Naive thymus-derived CD8-positive, alpha-beta T cell (primary cell): ENCODE measurements at regions not wholly inside any gene's neighbourhood (a gene's known extent, or its start where the extent isn't known, plus 50 kb on each side); places are given as distances from the start of the nearest gene placed in this dataset.

Experiments
- ATAC-seq, 2 donors: fragments of 150-1000 bp; cut with Tn5 transposase in 1 of 2; sonication (Bioruptor Pico), chemical (Tn5 transposase) in 1 of 2; 1 replicate in 1 of 2; 2 replicates in 1 of 2; pipeline ENCODE4 v1.10.0; 2021; ENCODE audit warnings: mild to moderate bottlenecking in 2 of 2, moderate library complexity in 2 of 2
- POLR2A ChIA-PET: fragments of 350-600 bp; sonication (Branson Sonifier 250); formaldehyde crosslinking; loops from one replicate; lab custom pipeline; 2021; ENCODE audit warnings: antibody characterized with exemption; lab: Charles Lee
- DNase-seq, 10 donors: peaks; one replicate each; pipeline versions ENCODE4 v3.0.0 to v3.0.0-alpha.2; 2020 to 2022
- H3K27ac Mint-ChIP-seq, 10 donors: one replicate each; pipeline ENCODE4 v1.8.0; 2020 to 2022; ENCODE audit warnings: mild to moderate bottlenecking in 10 of 10, mixed read lengths in 10 of 10, moderate library complexity in 4 of 10, inconsistent platforms in 1 of 10
- H3K27me3 Mint-ChIP-seq, 5 donors: one replicate each; pipeline ENCODE4 v1.8.0; 2021 to 2022; ENCODE audit warnings: mixed read lengths in 5 of 5
- H3K36me3 Mint-ChIP-seq, 3 donors: one replicate each; pipeline ENCODE4 v1.8.0; 2020 to 2022; ENCODE audit warnings: mixed read lengths in 3 of 3, mild to moderate bottlenecking in 2 of 3, inconsistent platforms in 1 of 3
- H3K4me1 Mint-ChIP-seq, 4 donors: one replicate each; pipeline ENCODE4 v1.8.0; 2021 to 2022; ENCODE audit warnings: mixed read lengths in 4 of 4
- H3K4me3 Mint-ChIP-seq, 10 donors: one replicate each; pipeline ENCODE4 v1.8.0; 2020 to 2022; ENCODE audit warnings: mild to moderate bottlenecking in 10 of 10, mixed read lengths in 10 of 10, moderate library complexity in 6 of 10, inconsistent platforms in 1 of 10
- H3K9me3 Mint-ChIP-seq, 9 donors: one replicate each; pipeline ENCODE4 v1.8.0; 2020 to 2022; ENCODE audit warnings: mixed read lengths in 9 of 9, mild to moderate bottlenecking in 3 of 9, inconsistent platforms in 1 of 9, moderate library complexity in 1 of 9

GRCh38 chr3:34995796-34996430 lies 643.4 kb upstream of the ARPP21 start:
- no peaks in the 10 kb centered on the region for H3K4me1 Mint-ChIP-seq
- POLR2A ChIA-PET: no interaction called here
- H3K4me3 Mint-ChIP-seq: no peak overlapping the region
- H3K27ac Mint-ChIP-seq: no peak overlapping the region
- DNase-seq: no peak
- H3K36me3 Mint-ChIP-seq: no peaks in the 10 kb centered on the region
- H3K27me3 Mint-ChIP-seq: peaks cover 0 to 2% (median 0%) of the 10 kb centered on the region in 5 donors
- peaks cover 0 to 2% (median 0%) of the 10 kb centered on the region in 9 donors for H3K9me3 Mint-ChIP-seq
- no peak for ATAC-seq

- no peak for DNase-seq
- H3K9me3 Mint-ChIP-seq: no peaks in the 10 kb centered on the region
- no peak overlapping the region for H3K4me3 Mint-ChIP-seq
- no peaks in the 10 kb centered on the region for H3K36me3 Mint-ChIP-seq
- ATAC-seq: no peak
- no peaks in the 10 kb centered on the region for H3K4me1 Mint-ChIP-seq
- H3K27me3 Mint-ChIP-seq: peaks cover 0 to 5% (median 0%) of the 10 kb centered on the region in 5 donors
- POLR2A ChIA-PET: no interaction called here
- H3K27ac Mint-ChIP-seq: no peak overlapping the region
Measured at GRCh38 chr3:34998902-34999301, 640.4 kb upstream of the ARPP21 start.

- DNase-seq (no peak), ATAC-seq (no peak)
- H3K4me1 Mint-ChIP-seq: no peaks in the 10 kb centered on the region
- POLR2A ChIA-PET: no interaction called here
- no peaks in the 10 kb centered on the region for H3K36me3 Mint-ChIP-seq
- peaks cover 0 to 7% (median 0%) of the 10 kb centered on the region in 9 donors for H3K9me3 Mint-ChIP-seq
- no peak overlapping the region for H3K27ac Mint-ChIP-seq
- no peaks in the 10 kb centered on the region for H3K27me3 Mint-ChIP-seq
- H3K4me3 Mint-ChIP-seq: no peak overlapping the region
Measured at GRCh38 chr3:35012214-35012613, 627.1 kb upstream of the ARPP21 start.

GRCh38 chr3:35028157-35028556 lies 611.2 kb upstream of the ARPP21 start:
- Mint-ChIP-seq H3K36me3 (peaks cover 0 to 9% (median 2%) of the 10 kb centered on the region in 3 donors), H3K27me3 (no peaks in the 10 kb centered on the region), H3K27ac (no peak overlapping the region), H3K4me1 (no peaks in the 10 kb centered on the region), H3K9me3 (peaks cover 0 to 48% (median 28%) of the 10 kb centered on the region in 9 donors), H3K4me3 (no peak overlapping the region)
- POLR2A ChIA-PET: no interaction called here
- ATAC-seq (no peak), DNase-seq (no peak)

GRCh38 chr3:35042210-35042991 lies 596.9 kb upstream of the ARPP21 start:
- POLR2A ChIA-PET: no interaction called here
- Mint-ChIP-seq H3K4me3 (no peak overlapping the region), H3K27me3 (no peaks in the 10 kb centered on the region), H3K36me3 (no peaks in the 10 kb centered on the region), H3K4me1 (no peaks in the 10 kb centered on the region), H3K27ac (peak overlapping the region in 1 of 10 donors; percentile 38), H3K9me3 (peaks cover 0 to 14% (median 0%) of the 10 kb centered on the region in 9 donors)
- ATAC-seq (no peak), DNase-seq (no peak)

- POLR2A ChIA-PET: no interaction called here
- Mint-ChIP-seq H3K9me3 (peaks cover 0 to 14% (median 0%) of the 10 kb centered on the region in 9 donors), H3K36me3 (no peaks in the 10 kb centered on the region), H3K27me3 (no peaks in the 10 kb centered on the region), H3K27ac (no peak overlapping the region), H3K4me1 (no peaks in the 10 kb centered on the region), H3K4me3 (no peak overlapping the region)
- ATAC-seq: no peak
- no peak for DNase-seq
Measured at GRCh38 chr3:35043040-35043439, 596.3 kb upstream of the ARPP21 start.

GRCh38 chr3:35044190-35044589 lies 595.1 kb upstream of the ARPP21 start:
- Mint-ChIP-seq H3K4me1 (no peaks in the 10 kb centered on the region), H3K4me3 (no peak overlapping the region), H3K27ac (no peak overlapping the region), H3K36me3 (no peaks in the 10 kb centered on the region), H3K9me3 (peaks cover 0 to 14% (median 0%) of the 10 kb centered on the region in 9 donors), H3K27me3 (no peaks in the 10 kb centered on the region)
- DNase-seq: no peak
- ATAC-seq: peak in 1 of 2 donors; percentile 29
- POLR2A ChIA-PET: no interaction called here

GRCh38 chr3:35045118-35045517 lies 594.2 kb upstream of the ARPP21 start:
- Mint-ChIP-seq H3K4me3 (no peak overlapping the region), H3K4me1 (no peaks in the 10 kb centered on the region), H3K36me3 (no peaks in the 10 kb centered on the region), H3K9me3 (peaks cover 0 to 14% (median 0%) of the 10 kb centered on the region in 9 donors), H3K27me3 (no peaks in the 10 kb centered on the region), H3K27ac (no peak overlapping the region)
- POLR2A ChIA-PET: no interaction called here
- DNase-seq (no peak), ATAC-seq (no peak)

GRCh38 chr3:35064761-35065160 lies 574.6 kb upstream of the ARPP21 start:
- Mint-ChIP-seq H3K4me1 (no peaks in the 10 kb centered on the region), H3K9me3 (peaks cover 0 to 9% (median 0%) of the 10 kb centered on the region in 9 donors), H3K27me3 (no peaks in the 10 kb centered on the region), H3K27ac (no peak overlapping the region), H3K4me3 (no peak overlapping the region), H3K36me3 (no peaks in the 10 kb centered on the region)
- ATAC-seq (no peak), DNase-seq (no peak)
- POLR2A ChIA-PET: no interaction called here

- POLR2A ChIA-PET: no interaction called here
- H3K27ac Mint-ChIP-seq: no peak overlapping the region
- H3K4me3 Mint-ChIP-seq: no peak overlapping the region
- no peaks in the 10 kb centered on the region for H3K36me3 Mint-ChIP-seq
- H3K9me3 Mint-ChIP-seq: peaks cover 0 to 9% (median 0%) of the 10 kb centered on the region in 9 donors
- DNase-seq: no peak
- no peaks in the 10 kb centered on the region for H3K27me3 Mint-ChIP-seq
- no peak for ATAC-seq
- no peaks in the 10 kb centered on the region for H3K4me1 Mint-ChIP-seq
Measured at GRCh38 chr3:35065891-35066290, 573.4 kb upstream of the ARPP21 start.

- no peak overlapping the region for H3K27ac Mint-ChIP-seq
- DNase-seq (no peak), ATAC-seq (no peak)
- H3K4me3 Mint-ChIP-seq: no peak overlapping the region
- H3K36me3 Mint-ChIP-seq: no peaks in the 10 kb centered on the region
- POLR2A ChIA-PET: no interaction called here
- H3K4me1 Mint-ChIP-seq: no peaks in the 10 kb centered on the region
- H3K9me3 Mint-ChIP-seq: peaks cover 0 to 9% (median 0%) of the 10 kb centered on the region in 9 donors
- H3K27me3 Mint-ChIP-seq: no peaks in the 10 kb centered on the region
Measured at GRCh38 chr3:35067750-35068149, 571.6 kb upstream of the ARPP21 start.

- Mint-ChIP-seq H3K4me1 (no peaks in the 10 kb centered on the region), H3K4me3 (no peak overlapping the region), H3K27me3 (no peaks in the 10 kb centered on the region), H3K27ac (no peak overlapping the region), H3K9me3 (peaks cover 0 to 9% (median 0%) of the 10 kb centered on the region in 9 donors), H3K36me3 (no peaks in the 10 kb centered on the region)
- POLR2A ChIA-PET: no interaction called here
- ATAC-seq: no peak
- no peak for DNase-seq
Measured at GRCh38 chr3:35070088-35070487, 569.2 kb upstream of the ARPP21 start.

- no peaks in the 10 kb centered on the region for H3K4me1 Mint-ChIP-seq
- peaks cover 0 to 9% (median 0%) of the 10 kb centered on the region in 9 donors for H3K9me3 Mint-ChIP-seq
- H3K27me3 Mint-ChIP-seq: no peaks in the 10 kb centered on the region
- POLR2A ChIA-PET: no interaction called here
- no peak for DNase-seq
- no peak overlapping the region for H3K4me3 Mint-ChIP-seq
- no peak for ATAC-seq
- no peak overlapping the region for H3K27ac Mint-ChIP-seq
- no peaks in the 10 kb centered on the region for H3K36me3 Mint-ChIP-seq
Measured at GRCh38 chr3:35071772-35072171, 567.6 kb upstream of the ARPP21 start.
